Right lobe of liver (tissue), 6 donors: ENCODE measurements at regions not wholly inside any gene's neighbourhood (a gene's known extent, or its start where the extent isn't known, plus 50 kb on each side); places are given as distances from the start of the nearest gene placed in this dataset.

Source experiments
- ATAC-seq, 4 donors: fragments of 200-7000 bp; cut with Tn5 transposase; one replicate each; pipeline ENCODE4 v1.9.1; 2020; ENCODE audit warnings: mild to moderate bottlenecking in 4 of 4, moderate library complexity in 4 of 4
- DNase-seq, 3 donors: peaks; one replicate each; pipeline ENCODE4 v3.0.0-alpha.2; 2020
- H3K27ac ChIP-seq, 3 donors: fragments of 200-600 bp; one replicate each; pipeline ENCODE4 v1.8.0; 2022
- H3K27me3 ChIP-seq, 2 donors: fragments of 200-600 bp; one replicate each; pipeline ENCODE4 v1.8.0; 2022
- H3K36me3 ChIP-seq, 4 donors: fragments of 200-600 bp; sonication (generic) in 1 of 4; one replicate each; pipeline versions ENCODE4 v1.5.1 to v1.8.0; 2017 to 2022; ENCODE audit warnings: control low read depth in 1 of 4
- H3K4me1 ChIP-seq, 4 donors: fragments of 200-600 bp; sonication (generic) in 1 of 4; one replicate each; pipeline versions ENCODE4 v1.5.1 to v1.8.0; 2017 to 2022; ENCODE audit warnings: control low read depth in 1 of 4
- H3K4me3 ChIP-seq, 3 donors: fragments of 200-600 bp; one replicate each; pipeline ENCODE4 v1.8.0; 2022
- H3K9me3 ChIP-seq, 4 donors: fragments of 200-600 bp; sonication (generic) in 1 of 4; one replicate each; pipeline versions ENCODE4 v1.5.1 to v1.8.0; 2017 to 2022; ENCODE audit warnings: control low read depth in 1 of 4
- POLR2A ChIP-seq: fragments of 450-650 bp; IDR thresholded peaks from one replicate; pipeline ENCODE4 v1.6.1; 2017; ENCODE audit warnings: antibody characterized with exemption, mild to moderate bottlenecking
- WGBS: methylation state at CpG from one replicate; pipeline ENCODE4 v1.1.6; 2018; ENCODE audit warnings: low coverage, low lambda C conversion rate; ENCODE audit not compliant: insufficient coverage; ENCODE audit errors: missing lambda C conversion rate; 5-methylcytosine and 5-hydroxymethylcytosine counted together
- intact Hi-C, 2 donors: fragments of 100-400 bp; cut with DNase I; formaldehyde crosslinking; loops; one replicate each; pipeline versions ENCODE4 v1.11.2 to v1.14.1; 2022
- TF ChIP-seq, protein P1 (sequence below), 4 donors: fragments of 200-600 bp in 3 of 4; fragments of 450-650 bp in 1 of 4; IDR thresholded peaks; one replicate each; pipeline versions ENCODE4 v1.5.1 to v1.8.0; 2016 to 2022; ENCODE audit warnings: antibody characterized with exemption in 4 of 4, mild to moderate bottlenecking in 2 of 4
- donor health status: DM: no; HTN: yes; CAD: no.
- donor health status: DM: no; HTN: no; CAD: no.
- donor health status: DM: no; HTN: no; CAD: no.
- donor health status: DM: no; HTN: yes; CAD: no.
- donor health status: DM: no; HTN: yes; CAD: no.

GRCh38 chr7:87047-87446 lies 105.3 kb upstream of the FAM20C start:
- Histone ChIP-seq H3K9me3 (no peaks in the 10 kb centered on the region), H3K27ac (no peak overlapping the region), H3K4me1 (no peaks in the 10 kb centered on the region), H3K4me3 (no peak overlapping the region), H3K36me3 (no peaks in the 10 kb centered on the region), H3K27me3 (no peaks in the 10 kb centered on the region)
- DNase-seq = no peak
- WGBS = no CpG with 5 or more reads among the region's 5 CpGs
- intact Hi-C loops = no loop called here
- ATAC-seq = no peak
- TF ChIP-seq POLR2A = no peak
- TF ChIP-seq, protein P1, sequence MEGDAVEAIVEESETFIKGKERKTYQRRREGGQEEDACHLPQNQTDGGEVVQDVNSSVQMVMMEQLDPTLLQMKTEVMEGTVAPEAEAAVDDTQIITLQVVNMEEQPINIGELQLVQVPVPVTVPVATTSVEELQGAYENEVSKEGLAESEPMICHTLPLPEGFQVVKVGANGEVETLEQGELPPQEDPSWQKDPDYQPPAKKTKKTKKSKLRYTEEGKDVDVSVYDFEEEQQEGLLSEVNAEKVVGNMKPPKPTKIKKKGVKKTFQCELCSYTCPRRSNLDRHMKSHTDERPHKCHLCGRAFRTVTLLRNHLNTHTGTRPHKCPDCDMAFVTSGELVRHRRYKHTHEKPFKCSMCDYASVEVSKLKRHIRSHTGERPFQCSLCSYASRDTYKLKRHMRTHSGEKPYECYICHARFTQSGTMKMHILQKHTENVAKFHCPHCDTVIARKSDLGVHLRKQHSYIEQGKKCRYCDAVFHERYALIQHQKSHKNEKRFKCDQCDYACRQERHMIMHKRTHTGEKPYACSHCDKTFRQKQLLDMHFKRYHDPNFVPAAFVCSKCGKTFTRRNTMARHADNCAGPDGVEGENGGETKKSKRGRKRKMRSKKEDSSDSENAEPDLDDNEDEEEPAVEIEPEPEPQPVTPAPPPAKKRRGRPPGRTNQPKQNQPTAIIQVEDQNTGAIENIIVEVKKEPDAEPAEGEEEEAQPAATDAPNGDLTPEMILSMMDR (IDR thresholded peaks at IDR 0.05) = no peak

GRCh38 chr7:87671-88070 lies 104.7 kb upstream of the FAM20C start:
- Histone ChIP-seq H3K4me3 (no peak overlapping the region), H3K36me3 (no peaks in the 10 kb centered on the region), H3K27ac (no peak overlapping the region), H3K9me3 (no peaks in the 10 kb centered on the region), H3K27me3 (no peaks in the 10 kb centered on the region), H3K4me1 (no peaks in the 10 kb centered on the region)
- intact Hi-C loops = no loop called here
- ATAC-seq (no peak), DNase-seq (no peak)
- WGBS = 66% methylated on average over 4 of the region's 8 CpGs
- TF ChIP-seq, protein P1 (IDR thresholded peaks at IDR 0.05) = no peak
- no peak for TF ChIP-seq POLR2A

DNA sequence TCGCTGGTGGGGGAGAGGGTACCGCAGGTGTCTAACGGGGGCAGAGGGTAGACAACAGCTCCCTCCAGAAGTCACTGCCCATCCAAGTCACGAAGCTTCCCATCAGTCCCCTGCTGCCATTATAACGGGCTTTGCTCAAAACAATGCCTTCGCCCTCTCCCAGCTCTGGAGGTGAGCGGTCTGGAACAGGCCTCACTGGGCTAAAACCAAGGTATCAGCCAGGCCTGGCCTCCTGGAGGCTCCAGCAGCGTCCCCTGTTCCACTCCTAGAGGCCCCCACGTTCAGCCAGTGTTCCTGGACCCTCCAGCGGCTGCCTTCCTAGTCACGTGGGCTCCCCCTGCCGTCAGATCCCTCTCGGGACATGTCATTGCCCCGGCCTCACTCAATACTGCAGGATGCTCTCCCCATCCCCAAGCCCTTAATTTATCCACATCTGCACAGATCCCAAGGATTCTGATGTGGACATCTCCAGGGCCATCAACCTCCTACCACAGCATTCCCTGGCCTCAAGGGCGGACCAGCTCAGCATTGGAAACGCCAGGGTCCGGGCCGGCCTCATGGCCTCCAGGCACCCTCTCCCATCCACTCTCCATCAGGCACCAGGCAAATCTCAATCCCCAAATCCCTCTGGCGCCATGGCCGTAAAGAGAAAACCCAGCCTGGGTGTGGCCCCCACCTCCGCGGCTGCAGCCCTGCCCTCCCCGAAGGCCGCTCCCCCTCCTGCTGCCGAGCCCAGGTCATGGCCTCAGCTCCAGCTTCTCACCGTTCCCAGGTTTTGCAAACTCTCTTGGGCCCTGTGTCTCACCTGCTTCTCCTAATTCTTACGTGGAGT lies 104.1 kb upstream of the FAM20C start:
- H3K4me1 ChIP-seq = no peaks in the 10 kb centered on the region
- no peak overlapping the region for H3K4me3 ChIP-seq
- no peaks in the 10 kb centered on the region for H3K9me3 ChIP-seq
- 68% methylated on average over 7 of the region's 27 CpGs for WGBS
- no peak for DNase-seq
- H3K27ac ChIP-seq = no peak overlapping the region
- intact Hi-C loops = no loop called here
- no peak for ATAC-seq
- TF ChIP-seq, protein P1 (IDR thresholded peaks at IDR 0.05) = no peak
- no peak for TF ChIP-seq POLR2A
- no peaks in the 10 kb centered on the region for H3K36me3 ChIP-seq
- no peaks in the 10 kb centered on the region for H3K27me3 ChIP-seq

DNA sequence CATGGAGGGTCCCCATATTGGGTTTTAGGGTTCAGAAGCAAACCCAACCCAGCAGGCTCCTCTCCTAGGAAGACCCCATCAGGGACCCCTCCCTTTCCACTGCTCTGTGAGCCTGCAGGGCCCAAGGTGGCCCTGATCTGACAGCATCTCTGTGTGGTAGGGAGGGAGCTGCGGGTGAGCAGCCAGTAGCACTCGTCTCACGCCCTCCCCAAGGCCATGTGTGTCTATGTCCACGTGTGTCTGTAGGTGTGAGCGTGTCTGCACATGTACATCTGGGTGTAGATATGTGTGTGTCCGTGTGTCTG lies 103.5 kb upstream of the FAM20C start:
- no peak overlapping the region for H3K27ac ChIP-seq
- H3K9me3 ChIP-seq = no peaks in the 10 kb centered on the region
- no peak overlapping the region for H3K4me3 ChIP-seq
- DNase-seq (no peak), ATAC-seq (no peak)
- no peaks in the 10 kb centered on the region for H3K36me3 ChIP-seq
- intact Hi-C loops = no loop called here
- H3K4me1 ChIP-seq = no peaks in the 10 kb centered on the region
- no peaks in the 10 kb centered on the region for H3K27me3 ChIP-seq
- WGBS = 0% methylated on average over 1 of the region's 6 CpGs
- TF ChIP-seq POLR2A = no peak
- TF ChIP-seq, protein P1 (IDR thresholded peaks at IDR 0.05) = no peak
